ENCODE measurements at regions not wholly inside any gene's neighbourhood (a gene's known extent, or its start where the extent isn't known, plus 50 kb on each side); places are given as distances from the start of the nearest gene placed in this dataset.

DNA sequence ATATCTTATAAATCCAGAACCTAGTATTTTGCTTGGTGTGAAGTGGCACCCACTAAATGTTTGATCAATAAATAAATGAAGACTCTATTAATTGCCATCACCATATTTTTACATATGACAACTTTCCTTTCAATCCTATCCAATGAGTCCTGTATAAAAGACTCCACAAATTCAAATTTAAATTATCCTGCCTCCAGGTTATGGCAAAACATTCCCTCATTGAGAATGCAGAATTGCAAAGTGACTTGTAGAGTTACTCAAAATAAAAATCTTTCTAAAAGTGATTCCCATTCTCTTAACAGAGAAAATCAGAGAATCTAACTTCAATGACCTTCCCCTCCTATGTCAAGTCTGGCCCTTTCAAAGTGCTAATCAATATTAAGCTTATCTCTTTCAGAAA, 236.8 kb downstream of the GRB14 start:
- H2AK5ac ChIP-seq (ENCODE audit: low read depth, low read length) = no peak overlapping the region
- H3K27me3 ChIP-seq (ENCODE audit: control insufficient read depth in 3 of 3, insufficient read depth in 3 of 3, low read depth in 1 of 3, low read length in 3 of 3) = no peaks in the 10 kb centered on the region
- no peak overlapping the region for H2BK15ac ChIP-seq (ENCODE audit: low read length)
- no peak overlapping the region for H3K14ac ChIP-seq (ENCODE audit: low read length)
- no peaks in the 10 kb centered on the region for H3K9me3 ChIP-seq (replicated peaks in 1 of 2; ENCODE audit: control insufficient read depth in 2 of 2, insufficient read depth in 1 of 2, low read depth in 1 of 2, low read length in 2 of 2)
- no peaks in the 10 kb centered on the region for H3K79me1 ChIP-seq (ENCODE audit: low read depth, low read length)
- H2BK12ac ChIP-seq (ENCODE audit: low read length) = no peak overlapping the region
- H3K4me2 ChIP-seq (ENCODE audit: insufficient read depth, low read length, poor library complexity, severe bottlenecking) = no peak overlapping the region
- DNase-seq (ENCODE audit: low spot score) = no peak
- peaks cover 11 to 13% of the 10 kb centered on the region in 2 donors for H3K4me1 ChIP-seq (ENCODE audit: control insufficient read depth in 2 of 2, insufficient read depth in 1 of 2, low read depth in 1 of 2, low read length in 2 of 2)
- H3K36me3 ChIP-seq (replicated peaks in 1 of 2; ENCODE audit: control insufficient read depth in 2 of 2, insufficient read depth in 2 of 2, low read length in 2 of 2) = no peaks in the 10 kb centered on the region
- no peak overlapping the region for H3K27ac ChIP-seq (replicated peaks; ENCODE audit: low read length)
- H3K4me3 ChIP-seq (ENCODE audit: low read length in 2 of 2) = no peak overlapping the region
- H3K18ac ChIP-seq (ENCODE audit: low read length) = no peak overlapping the region
- no peak overlapping the region for H3K4ac ChIP-seq (ENCODE audit: low read length)
- H3K23ac ChIP-seq (ENCODE audit: low read depth, low read length, poor library complexity) = no peak overlapping the region
- H2BK5ac ChIP-seq (ENCODE audit: low read length) = no peak overlapping the region
- H4K8ac ChIP-seq (ENCODE audit: low read depth, low read length) = no peak overlapping the region
- no peak overlapping the region for H4K91ac ChIP-seq (ENCODE audit: low read depth, low read length, poor library complexity)
- no peak overlapping the region for H3K9ac ChIP-seq (ENCODE audit: low read depth, low read length, poor library complexity)
- H2BK120ac ChIP-seq (ENCODE audit: low read depth, low read length) = no peak overlapping the region
- no peak overlapping the region for H2AFZ ChIP-seq (ENCODE audit: low read length)

- H3K4me2 ChIP-seq (ENCODE audit: insufficient read depth, low read length, poor library complexity, severe bottlenecking) = no peak overlapping the region
- H2AFZ ChIP-seq (ENCODE audit: low read length) = no peak overlapping the region
- H3K4me1 ChIP-seq (ENCODE audit: control insufficient read depth in 2 of 2, insufficient read depth in 1 of 2, low read depth in 1 of 2, low read length in 2 of 2) = no peaks in the 10 kb centered on the region
- H2BK15ac ChIP-seq (ENCODE audit: low read length) = no peak overlapping the region
- no peak overlapping the region for H2AK5ac ChIP-seq (ENCODE audit: low read depth, low read length)
- H3K79me1 ChIP-seq (ENCODE audit: low read depth, low read length) = no peaks in the 10 kb centered on the region
- H4K91ac ChIP-seq (ENCODE audit: low read depth, low read length, poor library complexity) = no peak overlapping the region
- no peak overlapping the region for H3K4me3 ChIP-seq (ENCODE audit: low read length in 2 of 2)
- H4K8ac ChIP-seq (ENCODE audit: low read depth, low read length) = no peak overlapping the region
- no peak overlapping the region for H3K27ac ChIP-seq (replicated peaks; ENCODE audit: low read length)
- no peak overlapping the region for H3K4ac ChIP-seq (ENCODE audit: low read length)
- H3K9me3 ChIP-seq (replicated peaks in 1 of 2; ENCODE audit: control insufficient read depth in 2 of 2, insufficient read depth in 1 of 2, low read depth in 1 of 2, low read length in 2 of 2) = peaks cover 7 to 13% of the 10 kb centered on the region in 2 donors
- H3K18ac ChIP-seq (ENCODE audit: low read length) = no peak overlapping the region
- DNase-seq (ENCODE audit: low spot score) = no peak
- no CpG with 5 or more reads among the region's 4 CpGs for WGBS, 2 donors (ENCODE audit: extremely low coverage in 2 of 2, insufficient read length in 2 of 2, insufficient replicate concordance in 1 of 2)
- no peak overlapping the region for H2BK5ac ChIP-seq (ENCODE audit: low read length)
- no peaks in the 10 kb centered on the region for H3K27me3 ChIP-seq (ENCODE audit: control insufficient read depth in 3 of 3, insufficient read depth in 3 of 3, low read depth in 1 of 3, low read length in 3 of 3)
- no peak overlapping the region for H2BK120ac ChIP-seq (ENCODE audit: low read depth, low read length)
- no peak overlapping the region for H3K23ac ChIP-seq (ENCODE audit: low read depth, low read length, poor library complexity)
- no peak overlapping the region for H3K9ac ChIP-seq (ENCODE audit: low read depth, low read length, poor library complexity)
- H3K14ac ChIP-seq (ENCODE audit: low read length) = no peak overlapping the region
- H2BK12ac ChIP-seq (ENCODE audit: low read length) = no peak overlapping the region
- no peaks in the 10 kb centered on the region for H3K36me3 ChIP-seq (replicated peaks in 1 of 2; ENCODE audit: control insufficient read depth in 2 of 2, insufficient read depth in 2 of 2, low read length in 2 of 2)
Measured at GRCh38 chr2:164371916-164372315, 249.4 kb downstream of the GRB14 start.

DNA sequence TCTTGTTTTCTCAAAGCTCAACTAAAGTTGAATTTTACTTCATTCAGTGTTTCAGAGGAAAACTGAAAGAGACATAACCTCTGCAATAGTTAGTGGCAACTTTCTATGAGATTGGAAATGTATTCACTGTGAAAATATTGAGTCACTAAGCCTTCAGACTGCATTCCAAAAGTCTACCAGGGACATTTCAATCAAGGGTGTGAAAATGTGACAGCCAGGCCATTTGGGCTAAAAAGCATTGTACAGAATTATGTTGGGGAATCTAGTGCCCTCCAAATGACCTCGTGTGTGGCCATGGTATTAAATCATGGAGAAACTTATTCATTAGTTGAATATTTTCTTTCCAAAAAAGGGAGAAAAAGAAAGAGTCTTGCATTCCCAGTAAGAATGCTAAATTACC, 251.9 kb downstream of the GRB14 start:
- H2BK5ac ChIP-seq (ENCODE audit: low read length) = no peak overlapping the region
- H2BK12ac ChIP-seq (ENCODE audit: low read length) = no peak overlapping the region
- H3K9me3 ChIP-seq (replicated peaks in 1 of 2; ENCODE audit: control insufficient read depth in 2 of 2, insufficient read depth in 1 of 2, low read depth in 1 of 2, low read length in 2 of 2) = peaks cover 7 to 13% of the 10 kb centered on the region in 2 donors
- H3K18ac ChIP-seq (ENCODE audit: low read length) = no peak overlapping the region
- no peak overlapping the region for H3K23ac ChIP-seq (ENCODE audit: low read depth, low read length, poor library complexity)
- H4K91ac ChIP-seq (ENCODE audit: low read depth, low read length, poor library complexity) = no peak overlapping the region
- H3K4ac ChIP-seq (ENCODE audit: low read length) = no peak overlapping the region
- no peaks in the 10 kb centered on the region for H3K36me3 ChIP-seq (replicated peaks in 1 of 2; ENCODE audit: control insufficient read depth in 2 of 2, insufficient read depth in 2 of 2, low read length in 2 of 2)
- no peak overlapping the region for H3K9ac ChIP-seq (ENCODE audit: low read depth, low read length, poor library complexity)
- H3K4me1 ChIP-seq (ENCODE audit: control insufficient read depth in 2 of 2, insufficient read depth in 1 of 2, low read depth in 1 of 2, low read length in 2 of 2) = no peaks in the 10 kb centered on the region
- H2BK15ac ChIP-seq (ENCODE audit: low read length) = no peak overlapping the region
- no peaks in the 10 kb centered on the region for H3K27me3 ChIP-seq (ENCODE audit: control insufficient read depth in 3 of 3, insufficient read depth in 3 of 3, low read depth in 1 of 3, low read length in 3 of 3)
- H3K4me3 ChIP-seq (ENCODE audit: low read length in 2 of 2) = no peak overlapping the region
- DNase-seq (ENCODE audit: low spot score) = no peak
- no peak overlapping the region for H3K4me2 ChIP-seq (ENCODE audit: insufficient read depth, low read length, poor library complexity, severe bottlenecking)
- no peak overlapping the region for H2AK5ac ChIP-seq (ENCODE audit: low read depth, low read length)
- H4K8ac ChIP-seq (ENCODE audit: low read depth, low read length) = no peak overlapping the region
- no peak overlapping the region for H3K14ac ChIP-seq (ENCODE audit: low read length)
- H2BK120ac ChIP-seq (ENCODE audit: low read depth, low read length) = no peak overlapping the region
- no CpG with 5 or more reads among the region's 1 CpG for WGBS, 2 donors (ENCODE audit: extremely low coverage in 2 of 2, insufficient read length in 2 of 2, insufficient replicate concordance in 1 of 2)
- no peak overlapping the region for H2AFZ ChIP-seq (ENCODE audit: low read length)
- H3K79me1 ChIP-seq (ENCODE audit: low read depth, low read length) = no peaks in the 10 kb centered on the region
- H3K27ac ChIP-seq (replicated peaks; ENCODE audit: low read length) = no peak overlapping the region

- no peak overlapping the region for H2BK120ac ChIP-seq (ENCODE audit: low read depth, low read length)
- no peaks in the 10 kb centered on the region for H3K4me1 ChIP-seq (ENCODE audit: control insufficient read depth in 2 of 2, insufficient read depth in 1 of 2, low read depth in 1 of 2, low read length in 2 of 2)
- H2AFZ ChIP-seq (ENCODE audit: low read length) = no peak overlapping the region
- peaks cover 7 to 13% of the 10 kb centered on the region in 2 donors for H3K9me3 ChIP-seq (replicated peaks in 1 of 2; ENCODE audit: control insufficient read depth in 2 of 2, insufficient read depth in 1 of 2, low read depth in 1 of 2, low read length in 2 of 2)
- no peak overlapping the region for H3K9ac ChIP-seq (ENCODE audit: low read depth, low read length, poor library complexity)
- H2AK5ac ChIP-seq (ENCODE audit: low read depth, low read length) = no peak overlapping the region
- no peak overlapping the region for H2BK5ac ChIP-seq (ENCODE audit: low read length)
- no peaks in the 10 kb centered on the region for H3K27me3 ChIP-seq (ENCODE audit: control insufficient read depth in 3 of 3, insufficient read depth in 3 of 3, low read depth in 1 of 3, low read length in 3 of 3)
- no peak overlapping the region for H3K4me3 ChIP-seq (ENCODE audit: low read length in 2 of 2)
- H3K14ac ChIP-seq (ENCODE audit: low read length) = no peak overlapping the region
- H4K8ac ChIP-seq (ENCODE audit: low read depth, low read length) = no peak overlapping the region
- no peak overlapping the region for H3K4me2 ChIP-seq (ENCODE audit: insufficient read depth, low read length, poor library complexity, severe bottlenecking)
- no peak overlapping the region for H2BK15ac ChIP-seq (ENCODE audit: low read length)
- H2BK12ac ChIP-seq (ENCODE audit: low read length) = no peak overlapping the region
- WGBS, 2 donors (ENCODE audit: extremely low coverage in 2 of 2, insufficient read length in 2 of 2, insufficient replicate concordance in 1 of 2) = no CpG with 5 or more reads among the region's 2 CpGs
- H3K79me1 ChIP-seq (ENCODE audit: low read depth, low read length) = no peaks in the 10 kb centered on the region
- no peak overlapping the region for H3K18ac ChIP-seq (ENCODE audit: low read length)
- no peak overlapping the region for H3K27ac ChIP-seq (replicated peaks; ENCODE audit: low read length)
- no peak overlapping the region for H3K23ac ChIP-seq (ENCODE audit: low read depth, low read length, poor library complexity)
- H3K4ac ChIP-seq (ENCODE audit: low read length) = no peak overlapping the region
- no peak for DNase-seq (ENCODE audit: low spot score)
- no peak overlapping the region for H4K91ac ChIP-seq (ENCODE audit: low read depth, low read length, poor library complexity)
- H3K36me3 ChIP-seq (replicated peaks in 1 of 2; ENCODE audit: control insufficient read depth in 2 of 2, insufficient read depth in 2 of 2, low read length in 2 of 2) = no peaks in the 10 kb centered on the region
Measured at GRCh38 chr2:164368896-164369295, 252.4 kb downstream of the GRB14 start.

Data from neuronal stem cell (in vitro differentiated cells).